GM23248 (cell line): ENCODE measurements at regions not wholly inside any gene's neighbourhood (a gene's known extent, or its start where the extent isn't known, plus 50 kb on each side); places are given as distances from the start of the nearest gene placed in this dataset.

Experiments used
- DNase-seq: peaks from one replicate; pipeline ENCODE4 v3.0.0-alpha.2; 2015
- H2AFZ ChIP-seq: fragments of 200-600 bp; sonication (generic); 2 replicates; pipeline ENCODE4 v1.6.1; 2016; ENCODE audit warnings: antibody characterized with exemption
- H3F3A ChIP-seq: fragments of 200-600 bp; sonication (generic); 2 replicates; pipeline ENCODE4 v1.6.1; 2016; ENCODE audit warnings: mild to moderate bottlenecking, antibody characterized with exemption, mixed run types; ENCODE audit not compliant: insufficient read depth
- H3K27ac ChIP-seq: fragments of 200-600 bp; sonication (generic); 2 replicates; pipeline ENCODE4 v1.5.1; 2016; ENCODE audit warnings: mild to moderate bottlenecking
- H3K27me3 ChIP-seq: fragments of 200-600 bp; sonication (generic); replicated peaks from 2 replicates; pipeline ENCODE4 v1.6.1; 2016; ENCODE audit warnings: mild to moderate bottlenecking; ENCODE audit not compliant: insufficient read depth
- H3K36me3 ChIP-seq: fragments of 200-600 bp; sonication (generic); 2 replicates; pipeline ENCODE4 v1.6.1; 2016; ENCODE audit warnings: low read depth, mild to moderate bottlenecking
- H3K4me1 ChIP-seq: fragments of 200-600 bp; sonication (generic); 2 replicates; pipeline ENCODE4 v1.6.1; 2016; ENCODE audit warnings: mild to moderate bottlenecking; ENCODE audit not compliant: insufficient read depth
- H3K4me2 ChIP-seq: fragments of 200-600 bp; sonication (generic); one replicate; pipeline ENCODE4 v1.6.1; 2016; ENCODE audit warnings: mild to moderate bottlenecking; ENCODE audit not compliant: unreplicated experiment
- H3K4me3 ChIP-seq: fragments of 200-600 bp; sonication (generic); 2 replicates; pipeline ENCODE4 v1.5.1; 2016; ENCODE audit warnings: mild to moderate bottlenecking
- H3K79me2 ChIP-seq: fragments of 200-600 bp; sonication (generic); 2 replicates; pipeline ENCODE4 v1.6.1; 2016; ENCODE audit warnings: mild to moderate bottlenecking; ENCODE audit not compliant: insufficient read depth
- H3K9ac ChIP-seq: fragments of 200-600 bp; sonication (generic); 2 replicates; pipeline ENCODE4 v1.6.1; 2016; ENCODE audit warnings: mild to moderate bottlenecking
- H3K9me2 ChIP-seq: fragments of 200-600 bp; sonication (generic); 2 replicates; pipeline ENCODE4 v1.6.1; 2016; ENCODE audit warnings: mixed run types, mild to moderate bottlenecking, moderate library complexity; ENCODE audit not compliant: insufficient read depth
- H3K9me3 ChIP-seq: fragments of 200-600 bp; sonication (generic); one replicate; pipeline ENCODE4 v1.6.1; 2017; ENCODE audit warnings: low read depth
- H4K20me1 ChIP-seq: fragments of 200-600 bp; sonication (generic); 2 replicates; pipeline ENCODE4 v1.6.0; 2016; ENCODE audit not compliant: insufficient read depth
- EZH2 ChIP-seq: fragments of 200-600 bp; sonication (generic); IDR thresholded peaks from 2 replicates; pipeline ENCODE4 v1.6.1; 2018; ENCODE audit warnings: antibody characterized with exemption, mild to moderate bottlenecking; ENCODE audit not compliant: insufficient read depth, poor library complexity, severe bottlenecking
- EZH2phosphoT487 ChIP-seq: fragments of 200-600 bp; sonication (generic); IDR thresholded peaks from 2 replicates; pipeline ENCODE4 v1.6.1; 2018; ENCODE audit warnings: antibody characterized with exemption, moderate library complexity, mild to moderate bottlenecking, low read depth; ENCODE audit not compliant: insufficient read depth
- WGBS, 2 experiments: methylation state at CpG; one replicate each; pipeline ENCODE4 v1.1.6; 2015 to 2017; ENCODE audit warnings: low lambda C conversion rate in 2 of 2, low coverage in 1 of 2; ENCODE audit errors: missing lambda C conversion rate in 2 of 2; 5-methylcytosine and 5-hydroxymethylcytosine counted together
- in situ Hi-C: fragments of 300-500 bp; cut with MboI; formaldehyde crosslinking; loops from 2 replicates; pipeline ENCODE4 v1.15.0; 2020

DNA sequence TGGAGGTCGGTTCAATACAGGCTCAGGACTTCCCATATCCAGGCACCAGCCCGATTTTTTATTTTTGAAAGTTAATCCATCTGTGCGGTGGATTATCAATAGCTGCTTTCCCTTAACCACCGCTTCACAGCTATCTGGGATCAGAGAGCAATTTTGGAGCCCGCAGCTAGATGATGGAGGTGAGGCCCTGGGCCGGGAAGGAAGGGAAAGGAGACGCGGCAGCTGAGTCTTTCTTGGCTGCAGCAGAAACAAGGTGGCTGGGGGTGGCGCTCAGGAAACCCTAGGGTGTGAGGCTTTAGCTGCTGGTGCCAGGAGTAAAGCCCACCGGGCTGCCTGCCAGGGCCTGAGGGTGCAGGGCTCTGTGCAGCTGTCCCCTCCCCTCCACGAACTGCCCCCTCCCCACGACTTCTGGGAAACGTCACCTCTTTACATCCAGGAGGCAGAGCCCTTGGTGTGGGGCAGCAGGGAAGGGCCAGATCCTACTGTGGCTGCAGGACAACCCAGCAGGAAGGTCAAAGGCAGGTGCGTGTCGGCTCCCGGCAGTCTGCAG, 307.0 kb downstream of the ZNF536 start:
- in situ Hi-C loops = loop anchor here (25.0 kb wide), 1 partner anchor 1558 kb away; no protein-coding TSS in a partner anchor
- no peak overlapping the region for H3K9ac ChIP-seq
- no peaks in the 10 kb centered on the region for H3K79me2 ChIP-seq
- no peaks in the 10 kb centered on the region for H3F3A ChIP-seq
- H4K20me1 ChIP-seq = no peaks in the 10 kb centered on the region
- no peak overlapping the region for H3K4me3 ChIP-seq
- 64 to 77% methylated on average over 16 of the region's 16 CpGs for WGBS, 2 experiments
- H3K27me3 ChIP-seq = peaks cover 35% of the 10 kb centered on the region
- no peak overlapping the region for H3K4me2 ChIP-seq
- H3K9me3 ChIP-seq = no peaks in the 10 kb centered on the region
- H2AFZ ChIP-seq = no peak overlapping the region
- no peaks in the 10 kb centered on the region for H3K9me2 ChIP-seq
- H3K36me3 ChIP-seq = no peaks in the 10 kb centered on the region
- no peak overlapping the region for H3K27ac ChIP-seq
- no peaks in the 10 kb centered on the region for H3K4me1 ChIP-seq
- no peak for DNase-seq
- no peak for TF ChIP-seq EZH2
- TF ChIP-seq EZH2phosphoT487 = no peak

DNA sequence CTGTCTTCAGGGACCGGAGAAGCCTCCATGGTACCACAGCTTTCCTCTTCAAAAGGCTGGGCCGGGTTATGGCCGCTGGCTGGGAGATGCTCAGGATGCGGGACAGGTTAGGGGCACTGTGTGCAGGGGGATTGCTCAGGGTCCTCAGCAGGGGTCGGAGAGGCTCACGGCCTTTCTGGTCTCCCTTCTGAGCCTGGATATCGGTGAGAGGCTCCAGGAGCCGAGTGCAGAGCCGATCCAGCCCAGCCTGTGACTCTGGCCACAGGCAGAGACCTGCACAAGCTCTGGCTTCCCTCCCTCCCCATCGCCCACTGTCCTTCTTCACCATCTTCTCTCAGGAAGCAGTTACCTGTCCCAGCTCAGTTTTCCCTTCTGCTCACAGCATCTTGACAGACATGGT, 306.0 kb downstream of the ZNF536 start:
- Histone ChIP-seq H2AFZ (no peak overlapping the region), H3K79me2 (no peaks in the 10 kb centered on the region), H3K4me2 (no peak overlapping the region), H3K27ac (no peak overlapping the region), H3K9me3 (no peaks in the 10 kb centered on the region), H3K9ac (no peak overlapping the region), H3K4me3 (no peak overlapping the region), H3F3A (no peaks in the 10 kb centered on the region), H3K4me1 (no peaks in the 10 kb centered on the region), H3K27me3 (peaks cover 35% of the 10 kb centered on the region), H4K20me1 (no peaks in the 10 kb centered on the region), H3K9me2 (no peaks in the 10 kb centered on the region), H3K36me3 (no peaks in the 10 kb centered on the region)
- DNase-seq = no peak
- TF ChIP-seq EZH2 = no peak
- TF ChIP-seq EZH2phosphoT487 = no peak
- 77 to 80% methylated on average over 10 of the region's 10 CpGs for WGBS, 2 experiments
- in situ Hi-C loops = loop anchor here (25.0 kb wide), 1 partner anchor 1559 kb away; no protein-coding TSS in a partner anchor

DNA sequence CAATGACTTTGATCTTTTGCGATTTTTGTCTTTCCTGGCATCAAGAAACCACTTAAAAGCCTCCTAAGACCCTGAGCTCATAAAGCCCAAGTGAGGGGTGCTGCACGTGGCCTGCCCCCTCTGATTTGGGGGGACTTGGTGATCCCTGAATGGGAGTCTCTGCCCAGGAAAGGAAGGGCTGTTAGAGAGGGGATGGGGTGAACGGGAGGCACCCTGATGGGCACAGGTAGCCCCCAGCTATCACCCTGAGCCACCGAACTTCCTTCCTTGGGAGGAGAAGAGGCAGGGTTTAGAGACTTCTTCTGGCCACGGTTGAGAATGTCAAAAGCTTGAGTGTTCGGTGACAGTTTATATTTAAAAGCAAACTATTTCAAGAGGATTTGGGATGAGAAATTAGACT, 305.5 kb downstream of the ZNF536 start:
- Histone ChIP-seq H3K9me3 (no peaks in the 10 kb centered on the region), H3K36me3 (no peaks in the 10 kb centered on the region), H3F3A (no peaks in the 10 kb centered on the region), H3K27ac (no peak overlapping the region), H2AFZ (no peak overlapping the region), H3K9ac (no peak overlapping the region), H4K20me1 (no peaks in the 10 kb centered on the region), H3K4me2 (no peak overlapping the region), H3K27me3 (peaks cover 37% of the 10 kb centered on the region), H3K79me2 (no peaks in the 10 kb centered on the region), H3K4me1 (no peaks in the 10 kb centered on the region), H3K4me3 (no peak overlapping the region), H3K9me2 (no peaks in the 10 kb centered on the region)
- 62 to 65% methylated on average over 6 of the region's 6 CpGs for WGBS, 2 experiments
- no peak for DNase-seq
- in situ Hi-C loops = loop anchor here (25.0 kb wide), 1 partner anchor 1560 kb away; no protein-coding TSS in a partner anchor
- TF ChIP-seq EZH2phosphoT487 (no peak), EZH2 (no peak)

DNA sequence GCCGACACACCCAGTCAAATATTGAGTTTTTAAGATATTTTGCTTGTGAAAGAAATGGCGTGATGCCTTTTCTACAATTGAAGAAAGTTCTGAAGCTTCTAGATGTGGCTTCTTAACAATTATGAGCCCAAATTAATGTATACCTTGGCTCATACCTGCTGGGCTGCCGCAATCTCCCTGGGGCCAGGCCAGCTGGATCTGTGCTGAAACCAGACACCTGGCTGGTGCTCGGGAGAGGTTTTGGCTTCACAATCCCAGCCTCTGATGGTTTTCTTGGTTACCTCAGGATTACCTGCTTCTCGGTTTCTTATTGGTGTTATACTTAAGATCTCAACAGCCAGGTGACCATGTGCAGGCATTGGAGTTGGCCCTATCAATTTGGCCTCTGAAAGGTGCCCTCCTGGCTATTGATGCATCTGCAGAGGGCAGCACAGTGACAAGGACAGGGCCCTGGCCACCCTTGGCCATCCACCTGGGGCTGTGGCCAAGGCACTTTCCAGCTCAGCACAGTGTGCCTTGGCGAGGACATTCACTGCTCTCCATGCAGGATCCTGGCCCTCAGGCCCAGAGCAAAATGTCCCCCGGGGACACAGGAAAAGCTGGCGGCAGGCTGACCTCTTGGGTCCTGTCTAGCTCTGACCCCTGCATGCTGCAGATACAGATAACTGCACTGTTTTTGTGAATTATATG, 305.0 kb downstream of the ZNF536 start:
- H3K4me3 ChIP-seq = no peak overlapping the region
- no peak overlapping the region for H3K27ac ChIP-seq
- no peak overlapping the region for H2AFZ ChIP-seq
- TF ChIP-seq EZH2phosphoT487 = no peak
- no peak for TF ChIP-seq EZH2
- no peak overlapping the region for H3K9ac ChIP-seq
- H4K20me1 ChIP-seq = no peaks in the 10 kb centered on the region
- H3K9me3 ChIP-seq = no peaks in the 10 kb centered on the region
- no peaks in the 10 kb centered on the region for H3K9me2 ChIP-seq
- H3F3A ChIP-seq = no peaks in the 10 kb centered on the region
- in situ Hi-C loops = loop anchor here (25.0 kb wide), 1 partner anchor 1560 kb away; no protein-coding TSS in a partner anchor
- 68 to 70% methylated on average over 8 of the region's 8 CpGs for WGBS, 2 experiments
- peaks cover 43% of the 10 kb centered on the region for H3K27me3 ChIP-seq
- no peaks in the 10 kb centered on the region for H3K4me1 ChIP-seq
- no peak overlapping the region for H3K4me2 ChIP-seq
- H3K36me3 ChIP-seq = no peaks in the 10 kb centered on the region
- no peak for DNase-seq
- H3K79me2 ChIP-seq = no peaks in the 10 kb centered on the region
